HK-2 (cell line): ENCODE measurements at regions not wholly inside any gene's neighbourhood (a gene's known extent, or its start where the extent isn't known, plus 50 kb on each side); places are given as distances from the start of the nearest gene placed in this dataset.

Experiments
- DNase-seq: peaks from one replicate; pipeline ENCODE4 v3.0.0-alpha.2; 2018; ENCODE audit not compliant: unreplicated experiment

GRCh38 chr4:57607566-57608180, 497.5 kb upstream of the IGFBP7 start:
- DNase-seq = no peak

GRCh38 chr4:57605376-57605775, 495.2 kb upstream of the IGFBP7 start:
- DNase-seq = no peak

GRCh38 chr4:57602141-57602540, 492.0 kb upstream of the IGFBP7 start:
- DNase-seq = no peak

- no peak for DNase-seq
Measured at GRCh38 chr4:57591073-57591472, 480.9 kb upstream of the IGFBP7 start.

GRCh38 chr4:57588557-57588956, 478.4 kb upstream of the IGFBP7 start:
- DNase-seq = no peak

- DNase-seq = no peak
Measured at GRCh38 chr4:57580710-57581599, 470.8 kb upstream of the IGFBP7 start.

- DNase-seq = no peak
Measured at GRCh38 chr4:57575426-57575825, 465.2 kb upstream of the IGFBP7 start.

GRCh38 chr4:57554556-57555092, 444.4 kb upstream of the IGFBP7 start:
- no peak for DNase-seq

GRCh38 chr4:57553728-57554127, 443.5 kb upstream of the IGFBP7 start:
- no peak for DNase-seq

GRCh38 chr4:57550198-57550597, 440.0 kb upstream of the IGFBP7 start:
- no peak for DNase-seq

- DNase-seq = no peak
Measured at GRCh38 chr4:57548856-57549255, 438.7 kb upstream of the IGFBP7 start.

GRCh38 chr4:57544811-57545654, 434.8 kb upstream of the IGFBP7 start:
- DNase-seq = no peak

- no peak for DNase-seq
Measured at GRCh38 chr4:57504797-57505530, 394.8 kb upstream of the IGFBP7 start.

- no peak for DNase-seq
Measured at GRCh38 chr4:57504139-57504538, 394.0 kb upstream of the IGFBP7 start.

GRCh38 chr4:57501720-57502119, 391.5 kb upstream of the IGFBP7 start:
- DNase-seq = peak; percentile 67

GRCh38 chr4:57499786-57500185, 389.6 kb upstream of the IGFBP7 start:
- peak; percentile 29 for DNase-seq

- DNase-seq = no peak
Measured at GRCh38 chr4:57498251-57498650, 388.1 kb upstream of the IGFBP7 start.

- no peak for DNase-seq
Measured at GRCh38 chr4:57496697-57497471, 386.7 kb upstream of the IGFBP7 start.

- no peak for DNase-seq
Measured at GRCh38 chr4:57494821-57495220, 384.6 kb upstream of the IGFBP7 start.

- DNase-seq = no peak
Measured at GRCh38 chr4:57492251-57492878, 382.2 kb upstream of the IGFBP7 start.
